H9 (cell line): ENCODE measurements at regions not wholly inside any gene's neighbourhood (a gene's known extent, or its start where the extent isn't known, plus 50 kb on each side); places are given as distances from the start of the nearest gene placed in this dataset.

Experiments used
- DNase-seq: peaks from one replicate; pipeline ENCODE4 v3.0.0-alpha.2; 2017
- H2AFZ ChIP-seq: one replicate; pipeline ENCODE4 v1.6.1; 2013; ENCODE audit warnings: mild to moderate bottlenecking, low read length, control low read depth, moderate library complexity
- H2AK5ac ChIP-seq: 2 replicates; pipeline ENCODE4 v1.6.1; 2013; ENCODE audit warnings: low read length, control low read depth, mixed read lengths; ENCODE audit not compliant: insufficient read length
- H2BK120ac ChIP-seq: one replicate; pipeline ENCODE4 v1.6.1; 2013; ENCODE audit warnings: low read depth, mild to moderate bottlenecking, low read length, control low read depth, inconsistent platforms; ENCODE audit not compliant: poor library complexity, severe bottlenecking
- H2BK12ac ChIP-seq: 2 replicates; pipeline ENCODE4 v1.6.1; 2013; ENCODE audit warnings: low read length, control low read depth, mixed read lengths, low read depth; ENCODE audit not compliant: insufficient read length
- H2BK15ac ChIP-seq: 2 replicates; pipeline ENCODE4 v1.6.1; 2013; ENCODE audit warnings: low read depth, low read length, control low read depth
- H2BK20ac ChIP-seq: one replicate; pipeline ENCODE4 v1.6.1; 2013; ENCODE audit warnings: low read depth, mild to moderate bottlenecking, low read length, control low read depth, inconsistent platforms; ENCODE audit not compliant: poor library complexity, severe bottlenecking
- H2BK5ac ChIP-seq: 2 replicates; pipeline ENCODE4 v1.6.1; 2013; ENCODE audit warnings: low read length, control low read depth, mixed read lengths; ENCODE audit not compliant: insufficient read length
- H3K14ac ChIP-seq: 2 replicates; pipeline ENCODE4 v1.6.1; 2013; ENCODE audit warnings: low read length, control low read depth; ENCODE audit not compliant: insufficient read depth
- H3K18ac ChIP-seq: 2 replicates; pipeline ENCODE4 v1.6.1; 2013; ENCODE audit warnings: low read depth, mild to moderate bottlenecking, mixed read lengths, low read length, control low read depth; ENCODE audit not compliant: insufficient read length
- H3K23ac ChIP-seq: 2 replicates; pipeline ENCODE4 v1.6.1; 2013; ENCODE audit warnings: low read length, control low read depth, mixed read lengths, low read depth; ENCODE audit not compliant: insufficient read length
- H3K23me2 ChIP-seq: 2 replicates; pipeline ENCODE4 v1.6.1; 2013; ENCODE audit warnings: low read depth, mild to moderate bottlenecking, mixed read lengths, low read length, control low read depth; ENCODE audit not compliant: insufficient read length, poor library complexity, severe bottlenecking
- H3K27ac ChIP-seq: 2 replicates; pipeline ENCODE4 v1.5.1; 2013; ENCODE audit warnings: low read length, control low read depth, mixed read lengths, low read depth; ENCODE audit not compliant: insufficient read length
- H3K27me3 ChIP-seq: 2 replicates; pipeline ENCODE4 v1.6.1; 2013; ENCODE audit warnings: low read length, control low read depth, inconsistent platforms; ENCODE audit not compliant: insufficient read depth
- H3K4ac ChIP-seq: 2 replicates; pipeline ENCODE4 v1.6.1; 2013; ENCODE audit warnings: low read depth, mild to moderate bottlenecking, control low read depth, inconsistent platforms, low read length, moderate library complexity
- H3K4me1 ChIP-seq: 2 replicates; pipeline ENCODE4 v1.6.1; 2013; ENCODE audit warnings: low read length, control low read depth, inconsistent platforms; ENCODE audit not compliant: insufficient read depth
- H3K4me2 ChIP-seq: 2 replicates; pipeline ENCODE4 v1.6.1; 2013; ENCODE audit warnings: low read length, control low read depth, mixed read lengths; ENCODE audit not compliant: insufficient read length, insufficient read depth
- H3K56ac ChIP-seq: 2 replicates; pipeline ENCODE4 v1.6.1; 2013; ENCODE audit warnings: low read depth, mild to moderate bottlenecking, mixed read lengths, low read length, control low read depth; ENCODE audit not compliant: insufficient read length
- H3K79me1 ChIP-seq: 2 replicates; pipeline ENCODE4 v1.6.1; 2013; ENCODE audit warnings: low read depth, mild to moderate bottlenecking, moderate library complexity, low read length, control low read depth, inconsistent platforms; ENCODE audit not compliant: insufficient read depth, poor library complexity, severe bottlenecking
- H3K79me2 ChIP-seq: 2 replicates; pipeline ENCODE4 v1.6.1; 2013; ENCODE audit warnings: low read length, control low read depth, inconsistent platforms; ENCODE audit not compliant: insufficient read depth
- H3K9ac ChIP-seq: 2 replicates; pipeline ENCODE4 v1.6.1; 2013; ENCODE audit warnings: low read length, control low read depth, mixed read lengths; ENCODE audit not compliant: insufficient read length; ENCODE audit errors: extremely low read depth
- H3K9me3 ChIP-seq: one replicate; pipeline ENCODE4 v1.6.1; 2013; ENCODE audit warnings: low read depth, low read length, inconsistent platforms; ENCODE audit not compliant: control insufficient read depth
- H3T11ph ChIP-seq: one replicate; pipeline ENCODE4 v1.6.1; 2013; ENCODE audit warnings: mild to moderate bottlenecking, low read length, control low read depth, inconsistent platforms
- H4K20me1 ChIP-seq: one replicate; pipeline ENCODE4 v1.6.1; 2013; ENCODE audit not compliant: control insufficient read depth, insufficient read length, insufficient read depth
- H4K5ac ChIP-seq: 2 replicates; pipeline ENCODE4 v1.6.1; 2013; ENCODE audit warnings: low read depth, mild to moderate bottlenecking, mixed read lengths, low read length, control low read depth; ENCODE audit not compliant: insufficient read length
- H4K8ac ChIP-seq: replicated peaks from 2 replicates; pipeline ENCODE4 v1.6.1; 2013; ENCODE audit warnings: low read length, control low read depth, mixed read lengths, low read depth; ENCODE audit not compliant: insufficient read length
- H4K91ac ChIP-seq: 2 replicates; pipeline ENCODE4 v1.6.1; 2013; ENCODE audit warnings: low read depth, mild to moderate bottlenecking, moderate library complexity, mixed read lengths, low read length, control low read depth; ENCODE audit not compliant: insufficient read length
- H3K27ac Mint-ChIP-seq, 3 experiments: 2 replicates in 2 of 3; 3 replicates in 1 of 3; pipeline ENCODE4 v1.8.0; 2020 to 2021; ENCODE audit warnings: mixed read lengths in 3 of 3, mild to moderate bottlenecking in 1 of 3, moderate library complexity in 1 of 3
- H3K27me3 Mint-ChIP-seq: 2 replicates; pipeline ENCODE4 v1.8.0; 2021; ENCODE audit warnings: low read depth, mild to moderate bottlenecking, moderate library complexity, mixed read lengths
- H3K36me3 Mint-ChIP-seq, 3 experiments: 2 replicates in 2 of 3; 3 replicates in 1 of 3; pipeline ENCODE4 v1.8.0; 2020 to 2021; ENCODE audit warnings: low read depth in 3 of 3, mixed read lengths in 3 of 3; ENCODE audit not compliant: insufficient read depth in 1 of 3
- H3K4me1 Mint-ChIP-seq, 2 experiments: 2 replicates each; pipeline ENCODE4 v1.8.0; 2020; ENCODE audit warnings: mixed read lengths in 2 of 2
- H3K4me3 Mint-ChIP-seq, 2 experiments: 2 replicates in 1 of 2; 3 replicates in 1 of 2; pipeline ENCODE4 v1.8.0; 2020 to 2021; ENCODE audit warnings: mild to moderate bottlenecking in 2 of 2, mixed read lengths in 2 of 2, moderate library complexity in 1 of 2
- H3K9me3 Mint-ChIP-seq, 2 experiments: 2 replicates in 1 of 2; 3 replicates in 1 of 2; pipeline ENCODE4 v1.8.0; 2020; ENCODE audit warnings: mild to moderate bottlenecking in 2 of 2, mixed read lengths in 2 of 2, moderate library complexity in 1 of 2
- CTCF ChIP-seq: fragments of 200-600 bp; sonication (generic); conservative IDR thresholded peaks from 3 replicates; pipeline ENCODE4 v1.8.0; 2021; ENCODE audit warnings: antibody characterized with exemption, mild to moderate bottlenecking
- WGBS: extraction: QIAGEN DNeasy Blood & Tissue Kit; methylation state at CpG from one replicate; pipeline ENCODE4 v1.1.7; 2013; ENCODE audit warnings: missing lambda C conversion rate, low lambda C conversion rate, mixed read lengths; ENCODE audit not compliant: insufficient read length; ENCODE audit errors: extremely low coverage; 5-methylcytosine and 5-hydroxymethylcytosine counted together

GRCh38 chr20:62589150-62589498 lies 53.2 kb upstream of the SLCO4A1 start:
- no CpG with 5 or more reads among the region's 9 CpGs for WGBS
- Mint-ChIP-seq H3K9me3 (peaks cover 0 to 2% of the 10 kb centered on the region in 2 experiments; a peak in 2 of 5 replicates), H3K4me3 (no peak overlapping the region), H3K36me3 (no peaks in the 10 kb centered on the region), H3K4me1 (no peaks in the 10 kb centered on the region), H3K27ac (no peak overlapping the region), H3K27me3 (peaks cover 13% of the 10 kb centered on the region)
- Histone ChIP-seq H3K23ac (no peak overlapping the region), H4K91ac (no peak overlapping the region), H3K79me1 (no peaks in the 10 kb centered on the region), H3K9ac (no peak overlapping the region), H3K56ac (no peak overlapping the region), H3K27me3 (no peaks in the 10 kb centered on the region), H2BK5ac (no peak overlapping the region), H3K4me2 (no peak overlapping the region), H3K18ac (no peak overlapping the region), H3T11ph (no peak overlapping the region), H3K9me3 (no peaks in the 10 kb centered on the region), H3K4me1 (no peaks in the 10 kb centered on the region), H2AK5ac (no peak overlapping the region), H2BK120ac (no peak overlapping the region), H3K79me2 (no peaks in the 10 kb centered on the region), H3K27ac (no peak overlapping the region), H3K14ac (no peak overlapping the region), H2BK15ac (no peak overlapping the region), H4K20me1 (no peaks in the 10 kb centered on the region), H2AFZ (no peak overlapping the region), H4K8ac (no peak overlapping the region), H3K23me2 (no peaks in the 10 kb centered on the region), H2BK12ac (no peak overlapping the region), H2BK20ac (no peak overlapping the region), H4K5ac (no peak overlapping the region), H3K4ac (no peak overlapping the region)
- no peak for DNase-seq
- no peak for TF ChIP-seq CTCF
